Medulla oblongata (tissue), 1 donor: ENCODE measurements at regions not wholly inside any gene's neighbourhood (a gene's known extent, or its start where the extent isn't known, plus 50 kb on each side); places are given as distances from the start of the nearest gene placed in this dataset.

Experiments
- DNase-seq: peaks from one replicate; pipeline ENCODE4 v3.0.0-alpha.2; 2015; ENCODE audit errors: extremely low spot score

DNA sequence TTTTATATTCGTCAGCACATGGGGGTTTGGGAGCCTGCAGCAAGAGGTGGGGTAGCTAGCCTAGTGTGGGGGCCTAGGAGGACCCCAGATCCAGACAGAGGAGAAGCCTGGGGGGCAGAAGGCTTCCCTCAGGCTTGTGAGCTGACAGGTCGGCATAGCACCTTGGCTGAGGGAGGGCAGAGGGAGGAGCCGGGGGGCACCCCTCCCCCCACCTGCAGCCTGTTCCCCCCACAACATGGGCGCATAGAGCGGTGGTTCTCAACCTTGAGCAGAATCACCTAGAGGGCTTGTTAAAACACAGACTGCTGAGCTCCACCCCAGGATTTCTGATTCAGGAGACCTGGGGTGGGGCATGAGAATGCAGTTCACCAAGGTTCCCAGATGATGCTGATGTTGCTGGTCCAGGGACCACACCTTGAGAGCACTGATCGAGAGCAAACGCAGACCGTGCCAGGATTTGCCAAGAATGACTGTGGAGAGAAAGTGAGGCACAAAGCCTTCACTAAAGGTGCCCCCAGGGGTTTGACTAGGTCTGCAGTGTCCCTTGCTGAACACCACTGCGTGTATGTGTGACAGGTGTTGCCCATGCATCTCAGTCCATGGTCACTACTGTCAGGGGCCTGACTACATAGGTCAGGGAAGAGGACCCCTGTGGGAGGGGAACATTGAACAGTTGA is 163.3 kb downstream of the MACROH2A1 start:
- DNase-seq, result no peak

DNA sequence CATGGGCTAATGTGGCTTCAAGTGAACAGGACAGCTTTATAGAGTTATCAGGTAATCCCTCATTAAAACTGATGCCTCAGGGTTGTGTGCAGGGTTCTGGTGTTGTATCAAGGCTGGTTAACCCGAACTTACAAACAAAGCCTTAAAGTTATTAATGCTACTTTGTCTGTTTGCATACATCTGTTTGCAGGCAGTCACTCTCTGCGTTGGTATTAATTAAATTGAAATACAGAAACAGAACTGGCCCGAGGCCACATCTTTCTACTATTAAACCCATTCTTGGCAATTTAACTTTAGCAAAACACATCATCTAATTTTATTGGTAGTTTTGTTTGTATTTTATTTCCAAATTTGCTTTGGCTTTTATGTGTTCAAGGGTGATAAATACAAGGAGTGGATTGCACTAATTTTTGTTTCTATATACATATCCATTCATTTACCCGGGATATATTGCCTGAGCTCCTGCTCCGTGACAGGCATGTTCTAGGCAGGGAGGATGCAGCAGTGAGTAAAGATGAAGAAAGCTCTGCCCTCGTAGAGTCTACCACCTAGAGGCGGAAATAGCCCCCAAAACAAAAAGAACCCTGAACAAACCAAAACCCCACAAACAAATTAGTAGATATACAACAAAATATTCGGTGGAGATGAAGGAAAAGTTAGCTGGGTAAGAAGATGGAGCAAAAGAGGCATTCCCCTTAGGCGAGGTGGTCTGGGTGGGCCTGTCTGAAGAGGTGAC is 164.2 kb downstream of the MACROH2A1 start:
- DNase-seq, result no peak

GRCh38 chr5:135234242-135234641 is 164.8 kb downstream of the MACROH2A1 start:
- no peak for DNase-seq

- no peak for DNase-seq
These were observed 165.6 kb downstream of the MACROH2A1 start for GRCh38 chr5:135233477-135233876.

DNA sequence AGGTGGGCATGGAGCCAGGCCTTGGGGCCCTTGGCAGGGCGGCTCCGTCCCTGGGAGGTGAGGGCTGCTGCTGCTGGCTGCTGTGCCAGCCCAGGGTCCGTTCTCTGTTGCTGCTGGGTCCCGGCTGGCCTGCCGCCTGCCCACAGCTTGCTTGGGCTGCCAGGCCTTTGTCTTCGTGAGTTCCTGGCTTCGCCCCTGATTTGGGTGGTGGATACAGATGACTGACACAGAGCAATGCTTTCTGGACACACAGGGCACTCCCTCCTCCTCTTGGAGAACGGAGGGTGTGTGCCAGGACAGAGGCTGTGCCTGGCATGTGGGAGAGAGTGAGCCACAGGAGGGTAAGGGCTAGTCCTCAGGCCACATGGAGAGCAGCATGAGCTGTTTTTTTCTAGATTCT is 166.1 kb downstream of the MACROH2A1 start:
- peak; percentile 61 for DNase-seq

DNA sequence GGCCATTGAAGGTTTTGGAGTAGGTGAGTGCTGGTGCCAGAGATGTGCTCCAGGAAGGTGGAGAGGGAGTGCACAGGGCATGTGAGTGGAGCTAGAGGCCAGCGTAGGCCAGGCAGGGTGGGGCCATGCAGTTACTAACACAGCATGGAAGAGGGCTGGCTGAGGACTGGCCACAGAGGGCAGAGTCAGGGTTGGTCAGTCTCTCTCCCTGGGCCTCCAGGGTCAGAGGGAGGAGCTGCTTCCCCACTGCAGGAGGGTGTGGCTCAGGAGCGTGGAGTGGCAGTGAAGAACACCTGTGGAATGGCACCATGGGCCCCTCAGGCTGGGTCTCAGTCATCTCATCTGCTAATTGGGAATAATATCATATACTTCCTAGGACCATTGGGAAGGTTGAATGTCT is 167.7 kb downstream of the MACROH2A1 start:
- DNase-seq, result no peak

DNA sequence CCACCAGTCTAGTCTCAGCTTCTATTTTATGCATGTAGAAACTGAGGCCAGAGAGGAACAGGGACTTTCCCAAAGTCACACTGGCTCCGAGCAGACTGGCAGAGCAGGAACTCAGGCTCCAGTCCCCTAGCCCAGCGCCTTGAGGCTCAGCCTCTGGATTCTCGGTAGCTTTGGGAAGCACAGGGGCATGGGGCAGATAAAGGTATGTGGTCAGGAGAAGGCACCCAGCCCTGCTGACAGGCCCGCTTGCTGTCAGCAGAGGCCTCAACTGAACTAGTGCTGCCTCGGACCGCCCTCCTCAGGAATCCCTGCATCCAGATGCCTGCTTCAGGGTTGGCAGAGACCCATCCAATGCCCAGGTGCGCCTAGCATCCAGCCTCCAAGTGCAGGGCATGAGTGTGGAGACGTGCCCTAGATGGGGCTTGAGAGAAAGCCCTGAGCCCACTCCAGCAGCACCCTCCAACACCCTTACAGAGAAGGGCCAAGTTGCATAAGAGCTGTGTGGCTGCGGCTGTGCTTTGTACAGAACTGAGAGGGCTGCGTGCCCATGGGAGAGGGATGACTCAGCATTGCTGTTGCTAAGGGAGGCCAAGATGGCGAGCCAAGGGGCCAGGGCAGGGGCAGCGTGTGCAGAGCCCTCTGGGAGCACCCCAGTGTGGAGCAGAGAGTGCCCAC is 168.6 kb downstream of the MACROH2A1 start:
- DNase-seq, result peak; percentile 36

DNA sequence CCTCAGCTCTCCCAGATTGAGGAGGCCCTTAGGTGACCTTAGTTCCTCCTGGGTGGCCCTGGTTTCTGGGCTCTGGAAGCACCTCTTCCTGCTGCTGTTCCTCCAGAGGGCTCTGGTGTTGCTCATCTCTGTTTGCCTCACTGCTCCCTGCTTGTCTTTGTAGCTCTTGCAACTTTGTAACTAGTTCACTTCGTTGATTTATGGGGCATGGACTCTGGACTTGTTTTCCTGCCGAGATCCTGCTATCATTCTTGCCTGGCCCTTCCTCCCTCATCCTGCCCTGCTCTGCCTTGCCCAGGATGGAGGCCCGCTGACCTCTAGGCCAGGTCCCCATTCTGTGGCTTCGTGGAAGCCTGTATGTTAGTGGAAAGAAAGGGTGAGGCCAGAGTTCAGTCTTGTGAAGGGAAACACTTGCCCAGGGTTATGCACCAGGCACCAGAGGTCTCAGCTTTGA is 169.3 kb downstream of the MACROH2A1 start:
- no peak for DNase-seq

DNA sequence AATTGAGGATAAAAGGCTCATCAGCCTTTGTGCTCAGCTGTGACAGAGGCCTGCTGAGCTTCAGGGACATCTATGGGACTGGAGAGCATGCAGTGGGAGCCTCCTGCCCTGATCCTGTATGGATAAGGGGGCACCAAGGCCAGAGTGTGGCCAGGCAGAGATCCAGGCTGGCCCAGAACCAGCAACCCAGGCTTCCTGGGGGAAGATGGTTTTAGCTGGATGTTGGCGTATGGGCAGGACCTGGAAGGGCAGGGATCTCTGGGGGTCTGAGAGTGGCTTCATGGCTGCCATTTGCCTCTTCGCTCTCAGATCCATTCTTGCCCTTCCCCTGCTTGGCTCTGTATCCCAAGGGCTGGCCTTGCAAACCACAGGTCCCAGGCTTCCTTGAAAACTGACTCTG is 169.9 kb downstream of the MACROH2A1 start:
- no peak for DNase-seq

GRCh38 chr5:135228222-135228621 is 170.8 kb downstream of the MACROH2A1 start:
- no peak for DNase-seq

GRCh38 chr5:135227064-135228022 is 171.7 kb downstream of the MACROH2A1 start:
- DNase-seq, result no peak

GRCh38 chr5:135225856-135226560 is 173.0 kb downstream of the MACROH2A1 start:
- no peak for DNase-seq

GRCh38 chr5:135223891-135224625 is 175.0 kb downstream of the MACROH2A1 start:
- DNase-seq, result no peak

DNA sequence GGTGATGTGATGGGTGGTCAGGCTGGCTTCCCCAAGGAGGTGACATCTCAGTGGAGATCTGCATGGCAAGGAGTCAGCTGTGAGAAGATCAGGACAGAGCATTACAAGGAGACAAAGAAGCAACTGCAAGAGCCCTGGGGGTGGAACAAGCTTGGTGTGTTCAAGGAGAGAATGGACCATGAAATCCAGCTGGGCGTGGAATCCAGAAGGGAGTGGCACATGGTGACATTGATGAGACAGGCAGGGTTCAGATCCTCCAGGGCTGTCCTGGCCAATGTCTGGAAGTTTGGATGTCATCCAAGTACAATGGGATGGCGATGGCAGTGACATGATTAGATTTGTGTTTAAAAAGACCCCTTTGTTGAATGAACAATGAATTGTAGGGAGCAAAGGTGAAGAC is 175.6 kb downstream of the MACROH2A1 start:
- no peak for DNase-seq

GRCh38 chr5:135222771-135223170 is 176.3 kb downstream of the MACROH2A1 start:
- DNase-seq, result no peak

- no peak for DNase-seq
These were observed 176.8 kb downstream of the MACROH2A1 start for GRCh38 chr5:135222171-135222681.

- no peak for DNase-seq
These were observed 177.3 kb downstream of the MACROH2A1 start for GRCh38 chr5:135221696-135222095.

DNA sequence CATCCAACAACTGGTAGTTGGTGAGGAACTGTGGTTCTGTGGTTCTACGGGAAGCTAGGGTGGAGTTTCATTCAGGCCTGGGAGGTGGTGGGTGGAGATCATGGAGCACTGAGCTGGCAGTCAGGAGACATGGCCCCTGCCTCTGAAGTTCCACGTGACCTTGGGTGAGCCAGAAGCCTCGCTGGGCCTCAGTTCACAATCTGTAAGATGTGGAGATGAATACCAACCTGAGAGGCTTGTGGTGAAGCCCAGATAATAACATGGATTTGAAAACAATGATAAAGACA is 177.9 kb downstream of the MACROH2A1 start:
- DNase-seq, result no peak

DNA sequence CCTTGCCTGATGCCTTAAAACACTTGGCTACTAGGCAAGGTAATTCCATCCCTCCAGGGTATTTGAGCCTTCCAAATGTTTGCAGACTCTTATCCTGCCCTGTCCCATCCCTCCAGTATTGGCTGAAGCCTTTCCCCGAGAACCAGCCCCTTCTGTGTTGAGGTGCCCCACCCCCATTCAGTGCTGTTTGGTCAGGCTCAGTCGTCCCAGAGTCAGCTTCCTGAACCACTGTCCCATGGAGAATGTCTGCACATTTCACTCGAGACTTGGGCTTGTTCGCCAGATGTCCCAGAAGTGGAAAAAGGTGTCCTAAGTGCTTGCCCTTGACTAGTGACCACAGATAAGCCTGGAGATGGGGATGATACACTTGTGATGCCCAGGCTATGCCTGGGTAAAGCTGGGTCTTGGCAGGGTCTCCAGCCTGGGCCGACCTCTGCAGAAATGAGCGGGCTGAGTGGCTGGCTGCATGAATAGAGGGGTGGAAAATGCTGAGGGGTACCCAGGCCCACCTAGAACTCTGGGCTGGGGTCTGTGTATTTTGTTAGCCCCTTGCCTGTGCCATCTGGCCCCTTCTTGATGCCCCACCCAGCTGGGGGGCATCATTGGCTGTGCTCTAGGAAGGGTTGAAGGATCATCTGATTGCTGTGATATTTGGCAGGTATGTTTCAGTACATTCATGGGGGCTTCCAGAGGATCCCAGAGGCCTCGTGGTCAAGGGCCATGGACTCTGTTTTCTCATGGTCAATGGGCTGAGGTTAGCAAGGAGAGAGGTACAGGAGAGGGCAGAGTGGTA is 178.4 kb downstream of the MACROH2A1 start:
- no peak for DNase-seq
